WTC11 (cell line): ENCODE measurements at regions not wholly inside any gene's neighbourhood (a gene's known extent, or its start where the extent isn't known, plus 50 kb on each side); places are given as distances from the start of the nearest gene placed in this dataset.

Experiments used
- ATAC-seq: fragments of 200-7000 bp; cut with Tn5 transposase; 2 replicates; pipeline ENCODE4 v1.10.0; 2021; ENCODE audit warnings: mild to moderate bottlenecking, moderate library complexity
- CTCF ChIA-PET: fragments of 300-600 bp; sonication (Branson Sonifier 250); formaldehyde crosslinking; loops from one replicate; lab custom pipeline; 2021; ENCODE audit warnings: antibody characterized with exemption; lab: Charles Lee
- POLR2A ChIA-PET: fragments of 350-600 bp; sonication (Branson Sonifier 250); formaldehyde crosslinking; loops from one replicate; lab custom pipeline; 2021; ENCODE audit warnings: antibody characterized with exemption; lab: Charles Lee
- DNase-seq: peaks from one replicate; pipeline ENCODE4 v3.0.0; 2021; ENCODE audit warnings: low spot score
- H3K27ac Mint-ChIP-seq: 2 replicates; pipeline ENCODE4 v1.8.0; 2021; ENCODE audit warnings: mixed read lengths
- H3K27me3 Mint-ChIP-seq: 2 replicates; pipeline ENCODE4 v1.8.0; 2021; ENCODE audit warnings: low read depth, mild to moderate bottlenecking, moderate library complexity, mixed read lengths
- H3K36me3 Mint-ChIP-seq: 2 replicates; pipeline ENCODE4 v1.8.0; 2021; ENCODE audit warnings: mixed read lengths
- H3K4me1 Mint-ChIP-seq: 2 replicates; pipeline ENCODE4 v1.8.0; 2022; ENCODE audit warnings: mixed read lengths
- H3K4me3 Mint-ChIP-seq: 2 replicates; pipeline ENCODE4 v1.8.0; 2021; ENCODE audit warnings: mild to moderate bottlenecking, moderate library complexity, mixed read lengths
- H3K9me3 Mint-ChIP-seq: 2 replicates; pipeline ENCODE4 v1.8.0; 2021; ENCODE audit warnings: mixed read lengths
- ATF2 ChIP-seq: sonication (generic); formaldehyde crosslinking; IDR thresholded peaks from 2 replicates; pipeline ENCODE4 v1.8.1; 2022; ENCODE audit warnings: low read depth, missing genetic modification reagents, borderline replicate concordance
- CDX4 ChIP-seq: fragments of 250-450 bp; sonication (Bioruptor Pico); IDR thresholded peaks from 2 replicates; pipeline ENCODE4 v1.9.0; 2021; ENCODE audit warnings: moderate library complexity, mild to moderate bottlenecking, inconsistent platforms, borderline replicate concordance
- EMX1 ChIP-seq: fragments of 250-450 bp; sonication (Bioruptor Pico); IDR thresholded peaks from 2 replicates; pipeline ENCODE4 v1.8.0; 2021; ENCODE audit warnings: mild to moderate bottlenecking
- FOXJ3 ChIP-seq: sonication (generic); formaldehyde crosslinking; IDR thresholded peaks from 2 replicates; pipeline ENCODE4 v1.9.0; 2021; ENCODE audit warnings: missing genetic modification reagents, mild to moderate bottlenecking, borderline replicate concordance
- FOXP1 ChIP-seq: sonication (generic); formaldehyde crosslinking; IDR thresholded peaks from 2 replicates; pipeline ENCODE4 v1.8.0; 2022; ENCODE audit warnings: missing genetic modification reagents, mild to moderate bottlenecking, moderate library complexity, borderline replicate concordance
- GTF2I ChIP-seq: fragments of 250-450 bp; sonication (Bioruptor Pico); conservative IDR thresholded peaks from 2 replicates; pipeline ENCODE4 v1.4.0; 2021; ENCODE audit warnings: mild to moderate bottlenecking
- KAT7 ChIP-seq: sonication (generic); formaldehyde crosslinking; IDR thresholded peaks from 2 replicates; pipeline ENCODE4 v1.8.1; 2023; ENCODE audit warnings: missing genetic modification reagents, mild to moderate bottlenecking, borderline replicate concordance
- NFATC4 ChIP-seq: fragments of 250-450 bp; sonication (Bioruptor Pico); IDR thresholded peaks from 2 replicates; pipeline ENCODE4 v1.9.0; 2021; ENCODE audit warnings: mild to moderate bottlenecking
- PRDM15 ChIP-seq: sonication (generic); formaldehyde crosslinking; IDR thresholded peaks from 2 replicates; pipeline ENCODE4 v1.8.0; 2022; ENCODE audit warnings: missing genetic modification reagents
- SP1 ChIP-seq: sonication (generic); formaldehyde crosslinking; conservative IDR thresholded peaks from 2 replicates; pipeline ENCODE4 v1.8.1; 2022; ENCODE audit warnings: missing genetic modification reagents
- TEAD1 ChIP-seq: sonication (generic); formaldehyde crosslinking; IDR thresholded peaks from 2 replicates; pipeline ENCODE4 v1.8.0; 2022; ENCODE audit warnings: mild to moderate bottlenecking, missing genetic modification reagents
- ZMAT4 ChIP-seq: fragments of 250-450 bp; sonication (Bioruptor Pico); IDR thresholded peaks from 2 replicates; pipeline ENCODE4 v1.9.0; 2021; ENCODE audit warnings: mild to moderate bottlenecking
- ZNF416 ChIP-seq: fragments of 250-450 bp; sonication (Bioruptor Pico); IDR thresholded peaks from 2 replicates; pipeline ENCODE4 v1.9.0; 2021; ENCODE audit warnings: mild to moderate bottlenecking, inconsistent platforms
- TF ChIP-seq, protein P1 (sequence below): sonication (generic); formaldehyde crosslinking; IDR thresholded peaks from 2 replicates; pipeline ENCODE4 v1.8.1; 2023; ENCODE audit warnings: mild to moderate bottlenecking, missing genetic modification reagents, moderate library complexity
- TF ChIP-seq, protein P2 (sequence below): sonication (generic); formaldehyde crosslinking; conservative IDR thresholded peaks from 2 replicates; pipeline ENCODE4 v1.8.1; 2022; ENCODE audit warnings: mild to moderate bottlenecking, missing genetic modification reagents
- TF ChIP-seq, protein P3 (sequence below): sonication (generic); formaldehyde crosslinking; IDR thresholded peaks from 2 replicates; pipeline ENCODE4 v1.8.1; 2023; ENCODE audit warnings: mild to moderate bottlenecking, missing genetic modification reagents, moderate library complexity
- TF ChIP-seq, protein P4 (sequence below): sonication (generic); formaldehyde crosslinking; IDR thresholded peaks from 2 replicates; pipeline ENCODE4 v1.8.1; 2023; ENCODE audit warnings: mild to moderate bottlenecking, missing genetic modification reagents, borderline replicate concordance

- Mint-ChIP-seq H3K27ac (no peak overlapping the region), H3K4me1 (no peaks in the 10 kb centered on the region; the same call in 1 of the 2 replicates), H3K4me3 (no peak overlapping the region), H3K9me3 (peaks cover 95% of the 10 kb centered on the region), H3K36me3 (peaks cover 100% of the 10 kb centered on the region), H3K27me3 (peaks cover 9% of the 10 kb centered on the region)
- POLR2A ChIA-PET: no interaction called here
- no peak for ATAC-seq
- no peak for DNase-seq
- no peak for TF ChIP-seq SP1 (CRISPR knock-in tag)
- TF ChIP-seq CDX4 (CRISPR knock-in tag): no peak
- TF ChIP-seq, protein P1, sequence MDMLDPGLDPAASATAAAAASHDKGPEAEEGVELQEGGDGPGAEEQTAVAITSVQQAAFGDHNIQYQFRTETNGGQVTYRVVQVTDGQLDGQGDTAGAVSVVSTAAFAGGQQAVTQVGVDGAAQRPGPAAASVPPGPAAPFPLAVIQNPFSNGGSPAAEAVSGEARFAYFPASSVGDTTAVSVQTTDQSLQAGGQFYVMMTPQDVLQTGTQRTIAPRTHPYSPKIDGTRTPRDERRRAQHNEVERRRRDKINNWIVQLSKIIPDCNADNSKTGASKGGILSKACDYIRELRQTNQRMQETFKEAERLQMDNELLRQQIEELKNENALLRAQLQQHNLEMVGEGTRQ: no peak
- no peak for TF ChIP-seq FOXP1 (CRISPR knock-in tag)
- TF ChIP-seq, protein P2, sequence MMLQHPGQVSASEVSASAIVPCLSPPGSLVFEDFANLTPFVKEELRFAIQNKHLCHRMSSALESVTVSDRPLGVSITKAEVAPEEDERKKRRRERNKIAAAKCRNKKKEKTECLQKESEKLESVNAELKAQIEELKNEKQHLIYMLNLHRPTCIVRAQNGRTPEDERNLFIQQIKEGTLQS (CRISPR knock-in tag): no peak
- no peak for TF ChIP-seq ATF2 (CRISPR knock-in tag)
- TF ChIP-seq, protein P3, sequence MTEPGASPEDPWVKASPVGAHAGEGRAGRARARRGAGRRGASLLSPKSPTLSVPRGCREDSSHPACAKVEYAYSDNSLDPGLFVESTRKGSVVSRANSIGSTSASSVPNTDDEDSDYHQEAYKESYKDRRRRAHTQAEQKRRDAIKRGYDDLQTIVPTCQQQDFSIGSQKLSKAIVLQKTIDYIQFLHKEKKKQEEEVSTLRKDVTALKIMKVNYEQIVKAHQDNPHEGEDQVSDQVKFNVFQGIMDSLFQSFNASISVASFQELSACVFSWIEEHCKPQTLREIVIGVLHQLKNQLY (CRISPR knock-in tag): no peak
- TF ChIP-seq ZMAT4 (CRISPR knock-in tag): no peak
- no peak for TF ChIP-seq FOXJ3 (CRISPR knock-in tag)
- no peak for TF ChIP-seq TEAD1 (CRISPR knock-in tag)
- no peak for TF ChIP-seq EMX1 (CRISPR knock-in tag)
- TF ChIP-seq PRDM15 (CRISPR knock-in tag): no peak
- no peak for TF ChIP-seq NFATC4 (CRISPR knock-in tag)
- no peak for TF ChIP-seq GTF2I (CRISPR knock-in tag)
- no peak for TF ChIP-seq KAT7 (CRISPR knock-in tag)
- TF ChIP-seq, protein P4, sequence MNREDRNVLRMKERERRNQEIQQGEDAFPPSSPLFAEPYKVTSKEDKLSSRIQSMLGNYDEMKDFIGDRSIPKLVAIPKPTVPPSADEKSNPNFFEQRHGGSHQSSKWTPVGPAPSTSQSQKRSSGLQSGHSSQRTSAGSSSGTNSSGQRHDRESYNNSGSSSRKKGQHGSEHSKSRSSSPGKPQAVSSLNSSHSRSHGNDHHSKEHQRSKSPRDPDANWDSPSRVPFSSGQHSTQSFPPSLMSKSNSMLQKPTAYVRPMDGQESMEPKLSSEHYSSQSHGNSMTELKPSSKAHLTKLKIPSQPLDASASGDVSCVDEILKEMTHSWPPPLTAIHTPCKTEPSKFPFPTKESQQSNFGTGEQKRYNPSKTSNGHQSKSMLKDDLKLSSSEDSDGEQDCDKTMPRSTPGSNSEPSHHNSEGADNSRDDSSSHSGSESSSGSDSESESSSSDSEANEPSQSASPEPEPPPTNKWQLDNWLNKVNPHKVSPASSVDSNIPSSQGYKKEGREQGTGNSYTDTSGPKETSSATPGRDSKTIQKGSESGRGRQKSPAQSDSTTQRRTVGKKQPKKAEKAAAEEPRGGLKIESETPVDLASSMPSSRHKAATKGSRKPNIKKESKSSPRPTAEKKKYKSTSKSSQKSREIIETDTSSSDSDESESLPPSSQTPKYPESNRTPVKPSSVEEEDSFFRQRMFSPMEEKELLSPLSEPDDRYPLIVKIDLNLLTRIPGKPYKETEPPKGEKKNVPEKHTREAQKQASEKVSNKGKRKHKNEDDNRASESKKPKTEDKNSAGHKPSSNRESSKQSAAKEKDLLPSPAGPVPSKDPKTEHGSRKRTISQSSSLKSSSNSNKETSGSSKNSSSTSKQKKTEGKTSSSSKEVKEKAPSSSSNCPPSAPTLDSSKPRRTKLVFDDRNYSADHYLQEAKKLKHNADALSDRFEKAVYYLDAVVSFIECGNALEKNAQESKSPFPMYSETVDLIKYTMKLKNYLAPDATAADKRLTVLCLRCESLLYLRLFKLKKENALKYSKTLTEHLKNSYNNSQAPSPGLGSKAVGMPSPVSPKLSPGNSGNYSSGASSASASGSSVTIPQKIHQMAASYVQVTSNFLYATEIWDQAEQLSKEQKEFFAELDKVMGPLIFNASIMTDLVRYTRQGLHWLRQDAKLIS (CRISPR knock-in tag): no peak
- TF ChIP-seq ZNF416 (CRISPR knock-in tag): no peak
- CTCF ChIA-PET: no interaction called here
Measured at GRCh38 chr15:25059698-25060471, 105.1 kb downstream of the SNRPN start.
